ENCODE measurements at regions not wholly inside any gene's neighbourhood (a gene's known extent, or its start where the extent isn't known, plus 50 kb on each side); places are given as distances from the start of the nearest gene placed in this dataset.

DNA sequence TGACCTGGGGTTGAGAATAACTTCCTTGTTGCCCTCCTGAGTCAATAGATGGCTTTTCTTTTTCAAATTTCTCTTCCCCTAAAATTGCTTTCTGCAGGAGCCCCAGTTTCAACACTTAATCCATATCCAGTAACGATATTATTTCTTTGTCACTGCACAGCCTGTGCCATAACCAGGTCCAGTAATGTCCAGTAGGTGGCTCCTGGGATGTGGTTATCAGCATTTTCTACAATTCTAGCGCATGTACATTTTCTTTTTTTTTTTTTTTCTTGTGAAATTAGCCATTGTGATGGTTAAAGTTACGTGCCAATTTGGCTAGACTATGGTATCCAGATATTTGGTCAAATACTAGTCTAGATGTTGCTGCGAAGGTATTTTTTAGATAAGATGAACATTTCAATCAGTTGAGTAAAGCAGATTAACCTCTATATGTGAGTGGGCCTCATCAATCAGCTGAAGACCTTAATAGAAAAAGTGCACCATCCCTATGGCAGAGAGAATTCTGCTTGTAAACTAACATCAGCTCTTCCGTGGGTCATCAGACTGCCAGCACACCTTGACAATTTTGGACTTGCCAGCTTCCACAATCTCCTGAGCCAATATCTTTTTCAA lies 72.9 kb upstream of the SCG2 start:
- H3K27me3 Mint-ChIP-seq (ENCODE audit: insufficient read depth, unreplicated experiment), result no peaks in the 10 kb centered on the region
- no peaks in the 10 kb centered on the region for H3K9me3 Mint-ChIP-seq (ENCODE audit: unreplicated experiment)
- H3K27ac Mint-ChIP-seq (ENCODE audit: low read depth, unreplicated experiment), result peak overlapping the region; percentile 42
- TF ChIP-seq, protein P1, sequence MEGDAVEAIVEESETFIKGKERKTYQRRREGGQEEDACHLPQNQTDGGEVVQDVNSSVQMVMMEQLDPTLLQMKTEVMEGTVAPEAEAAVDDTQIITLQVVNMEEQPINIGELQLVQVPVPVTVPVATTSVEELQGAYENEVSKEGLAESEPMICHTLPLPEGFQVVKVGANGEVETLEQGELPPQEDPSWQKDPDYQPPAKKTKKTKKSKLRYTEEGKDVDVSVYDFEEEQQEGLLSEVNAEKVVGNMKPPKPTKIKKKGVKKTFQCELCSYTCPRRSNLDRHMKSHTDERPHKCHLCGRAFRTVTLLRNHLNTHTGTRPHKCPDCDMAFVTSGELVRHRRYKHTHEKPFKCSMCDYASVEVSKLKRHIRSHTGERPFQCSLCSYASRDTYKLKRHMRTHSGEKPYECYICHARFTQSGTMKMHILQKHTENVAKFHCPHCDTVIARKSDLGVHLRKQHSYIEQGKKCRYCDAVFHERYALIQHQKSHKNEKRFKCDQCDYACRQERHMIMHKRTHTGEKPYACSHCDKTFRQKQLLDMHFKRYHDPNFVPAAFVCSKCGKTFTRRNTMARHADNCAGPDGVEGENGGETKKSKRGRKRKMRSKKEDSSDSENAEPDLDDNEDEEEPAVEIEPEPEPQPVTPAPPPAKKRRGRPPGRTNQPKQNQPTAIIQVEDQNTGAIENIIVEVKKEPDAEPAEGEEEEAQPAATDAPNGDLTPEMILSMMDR (IDR thresholded peaks at IDR 0.05; ENCODE audit: unreplicated experiment), result peak; percentile 77
- ChIA-PET CTCF (interaction anchor here (0.7 to 5.3 kb wide), 20 partner anchors 17 to 704 kb away, joined by 3 to 54 read pairs (median 4); partner anchors contain the start of gene SCG2), POLR2A (interaction anchor here (1.0 to 1.8 kb wide), 3 partner anchors 17 to 123 kb away, joined by 3 to 6 read pairs (median 3); no protein-coding TSS in a partner anchor)
- H3K4me3 Mint-ChIP-seq (ENCODE audit: unreplicated experiment), result no peak overlapping the region
- intact Hi-C loops (cut with micrococcal nuclease), result loop anchor here (1.0 to 10.0 kb wide), 9 partner anchors 52 to 704 kb away; partner anchors contain the start of gene MRPL44
- H3K4me1 Mint-ChIP-seq (ENCODE audit: insufficient read depth, unreplicated experiment), result peaks cover 9% of the 10 kb centered on the region
- H3K36me3 Mint-ChIP-seq (ENCODE audit: insufficient read depth, unreplicated experiment), result no peaks in the 10 kb centered on the region
- DNase-seq (ENCODE audit: unreplicated experiment), result peak; percentile 71
- BruUV-seq (replicated peaks), result no TSS peak

DNA sequence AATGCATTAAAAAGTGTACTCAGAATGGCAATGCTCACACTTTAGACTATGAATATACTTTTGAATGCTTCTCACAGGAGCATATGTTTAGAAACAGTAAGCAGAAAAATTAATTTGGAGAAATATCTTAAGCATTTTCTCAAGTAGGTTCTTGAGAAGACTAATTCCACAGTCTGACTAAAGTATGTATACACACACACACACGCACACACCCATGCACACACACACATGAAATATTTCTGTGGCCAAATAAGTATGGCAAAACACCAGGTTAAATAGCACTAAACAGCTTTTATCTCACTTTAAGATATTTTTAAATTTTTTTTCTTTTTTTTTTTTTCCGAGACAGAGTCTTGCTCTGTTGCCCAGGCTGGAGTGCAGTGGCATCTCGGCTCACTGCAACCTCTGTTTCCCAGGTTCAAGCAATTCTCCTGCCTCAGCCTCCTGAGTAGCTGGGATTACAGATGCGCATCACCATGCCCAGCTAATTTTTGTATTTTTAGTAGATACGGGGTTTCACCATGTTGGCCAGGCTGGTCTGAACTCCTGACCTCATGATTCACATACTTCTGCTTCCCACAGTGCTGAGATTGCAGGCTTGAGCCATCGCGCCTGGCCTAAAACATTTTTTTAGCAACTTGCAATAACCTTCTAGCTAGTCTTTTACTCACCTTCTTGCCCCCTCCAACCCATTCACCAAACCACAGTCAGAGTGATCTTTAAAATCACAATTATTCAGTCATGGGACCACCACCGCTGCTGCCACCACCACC lies 67.5 kb upstream of the SCG2 start:
- no peak overlapping the region for H3K27ac Mint-ChIP-seq (ENCODE audit: low read depth, unreplicated experiment)
- no peaks in the 10 kb centered on the region for H3K36me3 Mint-ChIP-seq (ENCODE audit: insufficient read depth, unreplicated experiment)
- H3K4me1 Mint-ChIP-seq (ENCODE audit: insufficient read depth, unreplicated experiment), result peaks cover under 1% of the 10 kb centered on the region
- H3K9me3 Mint-ChIP-seq (ENCODE audit: unreplicated experiment), result no peaks in the 10 kb centered on the region
- DNase-seq (ENCODE audit: unreplicated experiment), result peak; percentile 21
- ChIA-PET CTCF (interaction anchor here (0.6 kb wide), 1 partner anchor 12 kb away, joined by 4 read pairs; no protein-coding TSS in a partner anchor), POLR2A (interaction anchor here (0.6 kb wide), 1 partner anchor 9 kb away, joined by 4 read pairs; no protein-coding TSS in a partner anchor)
- no peak overlapping the region for H3K4me3 Mint-ChIP-seq (ENCODE audit: unreplicated experiment)
- TF ChIP-seq, protein P1 (IDR thresholded peaks at IDR 0.05; ENCODE audit: unreplicated experiment), result no peak
- intact Hi-C loops (cut with micrococcal nuclease), result loop anchor here (5.0 to 10.0 kb wide), 3 partner anchors 205 to 422 kb away; partner anchors contain the start of gene MRPL44
- no peaks in the 10 kb centered on the region for H3K27me3 Mint-ChIP-seq (ENCODE audit: insufficient read depth, unreplicated experiment)
- no TSS peak for BruUV-seq (replicated peaks)

DNA sequence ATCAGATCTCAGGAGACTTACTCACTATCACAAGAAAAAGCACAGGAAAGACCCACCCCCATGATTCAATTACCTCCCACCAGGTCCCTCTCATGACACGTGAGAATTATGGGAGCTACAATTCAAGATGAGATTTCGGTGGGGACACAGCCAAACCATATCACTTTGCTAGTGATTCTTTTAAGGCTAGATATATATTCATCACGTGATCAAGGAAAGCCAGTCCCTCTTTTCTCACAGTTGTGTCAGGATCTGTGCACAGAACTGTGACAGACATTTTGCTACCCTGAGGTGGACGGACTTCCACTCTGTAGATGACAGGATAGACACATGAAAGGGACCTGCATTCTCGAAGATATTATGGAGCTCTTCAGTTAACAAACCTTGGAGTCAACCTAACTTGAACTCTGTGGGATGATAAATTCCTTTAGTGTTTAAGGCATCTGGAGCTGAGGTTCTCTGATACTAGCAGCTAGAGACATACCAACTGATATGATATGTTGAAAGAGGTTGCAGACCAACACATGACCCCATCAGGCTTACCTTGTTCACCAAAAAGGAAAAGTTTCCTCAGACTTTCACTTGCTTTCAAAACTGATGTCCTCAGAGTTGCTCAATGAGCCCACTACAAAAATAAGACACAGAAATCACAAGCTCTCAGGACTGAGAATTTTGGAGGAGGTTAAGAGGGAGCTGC lies 66.3 kb upstream of the SCG2 start:
- no TSS peak for BruUV-seq (replicated peaks)

More for the DNA sequence above, 66.3 kb upstream of the SCG2 start:
- Mint-ChIP-seq H3K36me3 (ENCODE audit: insufficient read depth, unreplicated experiment) (no peaks in the 10 kb centered on the region), H3K9me3 (ENCODE audit: unreplicated experiment) (no peaks in the 10 kb centered on the region), H3K4me3 (ENCODE audit: unreplicated experiment) (no peak overlapping the region), H3K27ac (ENCODE audit: low read depth, unreplicated experiment) (no peak overlapping the region), H3K4me1 (ENCODE audit: insufficient read depth, unreplicated experiment) (no peaks in the 10 kb centered on the region), H3K27me3 (ENCODE audit: insufficient read depth, unreplicated experiment) (no peaks in the 10 kb centered on the region)
- DNase-seq (ENCODE audit: unreplicated experiment), result no peak
- TF ChIP-seq, protein P1 (IDR thresholded peaks at IDR 0.05; ENCODE audit: unreplicated experiment), result no peak
- intact Hi-C loops (cut with micrococcal nuclease), result no loop called here
- CTCF ChIA-PET, result no interaction called here
- POLR2A ChIA-PET, result no interaction called here
